Vagina (tissue), 2 donors: ENCODE measurements at regions not wholly inside any gene's neighbourhood (a gene's known extent, or its start where the extent isn't known, plus 50 kb on each side); places are given as distances from the start of the nearest gene placed in this dataset.
"Not testable (repeated sequence)": the region's sequence is repeated elsewhere in the genome, so short reads cannot be mapped to it uniquely, and the experiment has no call there.

Experiments
- CTCF ChIP-seq, 3 experiments: fragments of 450-650 bp in 2 of 3; fragments of 200-600 bp in 1 of 3; sonication (generic) in 1 of 3; IDR thresholded peaks; one replicate each; pipeline ENCODE4 v1.5.1; 2017 to 2019; ENCODE audit warnings: antibody characterized with exemption in 3 of 3, mild to moderate bottlenecking in 2 of 3, moderate library complexity in 2 of 3
- POLR2A ChIP-seq, 2 donors: fragments of 450-650 bp; IDR thresholded peaks; one replicate each; pipeline ENCODE4 v1.6.1; 2017; ENCODE audit warnings: antibody characterized with exemption in 2 of 2, mild to moderate bottlenecking in 2 of 2, moderate library complexity in 2 of 2
- POLR2AphosphoS5 ChIP-seq, 2 donors: sonication (generic); formaldehyde crosslinking; IDR thresholded peaks; one replicate each; pipeline ENCODE4 v1.9.0; 2017; ENCODE audit warnings: antibody characterized with exemption in 2 of 2, mild to moderate bottlenecking in 2 of 2, low read depth in 1 of 2; ENCODE audit not compliant: insufficient read depth in 1 of 2

- not testable (repeated sequence) for TF ChIP-seq CTCF (IDR thresholded peaks at IDR 0.05); POLR2AphosphoS5 (IDR thresholded peaks at IDR 0.05; ENCODE audit: insufficient read depth in 1 of 2, low read depth in 1 of 2); POLR2A (IDR thresholded peaks at IDR 0.05)
Observed at GRCh38 chr4:49213250-49213649, 227.2 kb downstream of the CWH43 start.
